ENCODE measurements at regions not wholly inside any gene's neighbourhood (a gene's known extent, or its start where the extent isn't known, plus 50 kb on each side); places are given as distances from the start of the nearest gene placed in this dataset.

DNA sequence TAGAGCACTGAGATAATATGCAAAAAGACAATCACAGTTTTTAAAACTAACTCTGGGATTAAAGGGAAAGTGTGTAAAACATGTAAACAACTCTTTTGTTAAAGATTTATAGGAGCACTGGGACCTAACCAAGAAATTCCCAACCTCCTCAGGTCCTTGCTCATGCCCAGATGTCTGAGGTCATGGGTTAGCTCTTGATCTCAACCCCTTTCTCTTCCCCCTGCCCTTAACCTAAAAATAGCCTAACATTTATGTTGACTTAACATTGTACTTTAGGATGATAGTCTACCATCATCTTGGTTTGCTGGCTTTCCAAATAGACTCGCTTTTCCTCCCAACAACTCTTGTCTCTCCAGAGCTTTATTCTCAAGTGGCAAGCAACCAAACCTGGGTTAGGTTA, 258.2 kb upstream of the FAT3 start:
- Mint-ChIP-seq H3K4me1 (no peaks in the 10 kb centered on the region), H3K9me3 (peaks cover 28% of the 10 kb centered on the region), H3K36me3 (peaks cover 12% of the 10 kb centered on the region), H3K4me3 (no peak overlapping the region), H3K27ac (no peak overlapping the region), H3K27me3 (ENCODE audit: low read depth) (no peaks in the 10 kb centered on the region)
- DNase-seq (ENCODE audit: low spot score in 2 of 2, unreplicated experiment in 2 of 2) = no peak
- no peak for TF ChIP-seq CTCF (IDR thresholded peaks at IDR 0.05; ENCODE audit: unreplicated experiment)

GRCh38 chr11:91960770-91961169, 263.8 kb upstream of the FAT3 start:
- H3K4me3 Mint-ChIP-seq = no peak overlapping the region
- no peaks in the 10 kb centered on the region for H3K4me1 Mint-ChIP-seq
- no peak for TF ChIP-seq CTCF (IDR thresholded peaks at IDR 0.05; ENCODE audit: unreplicated experiment)
- H3K27me3 Mint-ChIP-seq (ENCODE audit: low read depth) = no peaks in the 10 kb centered on the region
- DNase-seq (ENCODE audit: low spot score in 2 of 2, unreplicated experiment in 2 of 2) = no peak
- H3K36me3 Mint-ChIP-seq = peaks cover 25% of the 10 kb centered on the region
- peaks cover 59% of the 10 kb centered on the region for H3K9me3 Mint-ChIP-seq
- no peak overlapping the region for H3K27ac Mint-ChIP-seq

- Mint-ChIP-seq H3K27ac (no peak overlapping the region), H3K4me3 (no peak overlapping the region), H3K36me3 (peaks cover 25% of the 10 kb centered on the region), H3K4me1 (peaks cover 5% of the 10 kb centered on the region), H3K9me3 (peaks cover 49% of the 10 kb centered on the region), H3K27me3 (ENCODE audit: low read depth) (no peaks in the 10 kb centered on the region)
- no peak for DNase-seq (ENCODE audit: low spot score in 2 of 2, unreplicated experiment in 2 of 2)
- no peak for TF ChIP-seq CTCF (IDR thresholded peaks at IDR 0.05; ENCODE audit: unreplicated experiment)
These were observed 265.2 kb upstream of the FAT3 start for GRCh38 chr11:91959411-91959810.

DNA sequence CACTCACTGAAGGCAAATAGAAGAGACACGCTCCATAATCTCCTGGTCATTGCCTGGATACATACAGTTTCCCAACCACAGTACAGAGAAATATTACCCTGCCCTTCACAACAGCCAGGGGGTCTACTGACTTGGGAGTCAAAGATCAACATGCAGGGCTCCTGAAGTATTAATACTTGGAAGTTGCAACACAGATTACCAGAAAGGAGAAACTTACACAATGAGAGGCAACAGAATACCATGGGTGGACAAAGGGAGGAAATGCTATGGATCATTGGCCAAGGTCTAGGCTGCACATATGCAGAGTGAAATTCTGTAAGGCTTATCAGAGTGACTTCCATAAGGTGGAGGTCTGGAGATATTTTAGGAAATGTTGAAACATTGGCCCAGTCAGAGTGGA, 267.9 kb upstream of the FAT3 start:
- Mint-ChIP-seq H3K27ac (no peak overlapping the region), H3K4me1 (peaks cover 5% of the 10 kb centered on the region), H3K27me3 (ENCODE audit: low read depth) (no peaks in the 10 kb centered on the region), H3K4me3 (no peak overlapping the region), H3K36me3 (peaks cover 17% of the 10 kb centered on the region), H3K9me3 (peaks cover 35% of the 10 kb centered on the region)
- no peak for TF ChIP-seq CTCF (IDR thresholded peaks at IDR 0.05; ENCODE audit: unreplicated experiment)
- no peak for DNase-seq (ENCODE audit: low spot score in 2 of 2, unreplicated experiment in 2 of 2)

GRCh38 chr11:91955206-91955605, 269.4 kb upstream of the FAT3 start:
- Mint-ChIP-seq H3K4me1 (peaks cover 5% of the 10 kb centered on the region), H3K9me3 (peaks cover 19% of the 10 kb centered on the region), H3K27ac (no peak overlapping the region), H3K36me3 (peaks cover 4% of the 10 kb centered on the region), H3K27me3 (ENCODE audit: low read depth) (no peaks in the 10 kb centered on the region), H3K4me3 (no peak overlapping the region)
- TF ChIP-seq CTCF (IDR thresholded peaks at IDR 0.05; ENCODE audit: unreplicated experiment) = no peak
- DNase-seq (ENCODE audit: low spot score in 2 of 2, unreplicated experiment in 2 of 2) = no peak

- Mint-ChIP-seq H3K9me3 (peaks cover 4% of the 10 kb centered on the region), H3K4me3 (no peak overlapping the region), H3K27me3 (ENCODE audit: low read depth) (peaks cover 2% of the 10 kb centered on the region), H3K36me3 (no peaks in the 10 kb centered on the region), H3K27ac (no peak overlapping the region), H3K4me1 (peaks cover 21% of the 10 kb centered on the region)
- TF ChIP-seq CTCF (IDR thresholded peaks at IDR 0.05; ENCODE audit: unreplicated experiment) = no peak
- no peak for DNase-seq (ENCODE audit: low spot score in 2 of 2, unreplicated experiment in 2 of 2)
These were observed 272.6 kb upstream of the FAT3 start for GRCh38 chr11:91952056-91952455.

Data from mesothelial cell of epicardium (in vitro differentiated cells).